Suprapubic skin (tissue), 4 donors: ENCODE measurements at regions not wholly inside any gene's neighbourhood (a gene's known extent, or its start where the extent isn't known, plus 50 kb on each side); places are given as distances from the start of the nearest gene placed in this dataset.

Source experiments
- EP300 ChIP-seq: sonication (generic); formaldehyde crosslinking; IDR thresholded peaks from one replicate; pipeline ENCODE4 v1.6.1; 2017; ENCODE audit warnings: antibody characterized with exemption
- POLR2A ChIP-seq, 2 donors: fragments of 450-650 bp; IDR thresholded peaks; one replicate each; pipeline ENCODE4 v1.6.1; 2017; ENCODE audit warnings: antibody characterized with exemption in 2 of 2, mild to moderate bottlenecking in 2 of 2, moderate library complexity in 2 of 2
- POLR2AphosphoS5 ChIP-seq, 3 donors: sonication (generic); formaldehyde crosslinking; IDR thresholded peaks; one replicate each; pipeline ENCODE4 v1.6.1; 2017; ENCODE audit warnings: antibody characterized with exemption in 3 of 3
- TF ChIP-seq, protein P1 (sequence below), 2 donors: fragments of 200-600 bp in 1 of 2; fragments of 450-650 bp in 1 of 2; sonication (generic) in 1 of 2; IDR thresholded peaks; one replicate each; pipeline ENCODE4 v1.5.1; 2016 to 2019; ENCODE audit warnings: antibody characterized with exemption in 2 of 2, mild to moderate bottlenecking in 1 of 2, moderate library complexity in 1 of 2

DNA sequence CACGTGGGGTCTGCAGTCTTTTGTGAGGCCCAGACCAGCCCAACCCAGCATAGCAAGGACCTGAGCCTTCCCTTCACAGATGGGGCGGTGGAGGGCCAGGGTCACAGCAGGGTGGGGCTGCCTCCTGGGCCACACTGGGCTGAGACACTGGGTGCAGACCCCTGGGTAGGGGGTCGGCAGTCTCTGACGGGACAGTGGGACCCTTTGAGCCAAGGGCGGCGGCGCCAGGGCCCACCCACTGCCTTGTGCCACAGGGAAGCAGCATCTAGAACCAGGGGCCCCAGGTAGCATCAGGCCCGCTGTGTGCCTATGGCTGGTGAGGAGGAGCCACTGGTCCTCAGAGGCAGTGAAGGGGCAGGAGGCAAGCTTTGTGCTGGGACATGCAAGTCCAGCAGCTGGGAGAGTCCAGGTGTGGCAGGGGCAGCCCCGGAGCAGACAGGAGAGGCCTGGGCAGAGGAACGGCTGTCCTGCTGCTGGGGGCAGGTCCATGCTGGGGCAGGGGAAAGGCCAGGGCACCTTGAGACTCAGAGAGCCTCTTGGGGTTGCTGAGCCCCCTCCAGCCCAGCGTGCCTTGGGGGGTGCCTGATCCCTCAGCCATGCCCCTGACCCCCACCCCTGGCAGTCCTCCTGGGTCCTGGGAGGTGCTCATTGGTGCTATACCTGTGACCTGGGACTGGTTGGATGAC is 131.3 kb upstream of the NKX1-1 start:
- no peak for TF ChIP-seq POLR2AphosphoS5 (IDR thresholded peaks at IDR 0.05)
- TF ChIP-seq, protein P1, sequence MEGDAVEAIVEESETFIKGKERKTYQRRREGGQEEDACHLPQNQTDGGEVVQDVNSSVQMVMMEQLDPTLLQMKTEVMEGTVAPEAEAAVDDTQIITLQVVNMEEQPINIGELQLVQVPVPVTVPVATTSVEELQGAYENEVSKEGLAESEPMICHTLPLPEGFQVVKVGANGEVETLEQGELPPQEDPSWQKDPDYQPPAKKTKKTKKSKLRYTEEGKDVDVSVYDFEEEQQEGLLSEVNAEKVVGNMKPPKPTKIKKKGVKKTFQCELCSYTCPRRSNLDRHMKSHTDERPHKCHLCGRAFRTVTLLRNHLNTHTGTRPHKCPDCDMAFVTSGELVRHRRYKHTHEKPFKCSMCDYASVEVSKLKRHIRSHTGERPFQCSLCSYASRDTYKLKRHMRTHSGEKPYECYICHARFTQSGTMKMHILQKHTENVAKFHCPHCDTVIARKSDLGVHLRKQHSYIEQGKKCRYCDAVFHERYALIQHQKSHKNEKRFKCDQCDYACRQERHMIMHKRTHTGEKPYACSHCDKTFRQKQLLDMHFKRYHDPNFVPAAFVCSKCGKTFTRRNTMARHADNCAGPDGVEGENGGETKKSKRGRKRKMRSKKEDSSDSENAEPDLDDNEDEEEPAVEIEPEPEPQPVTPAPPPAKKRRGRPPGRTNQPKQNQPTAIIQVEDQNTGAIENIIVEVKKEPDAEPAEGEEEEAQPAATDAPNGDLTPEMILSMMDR (IDR thresholded peaks at IDR 0.05) = no peak
- no peak for TF ChIP-seq POLR2A (IDR thresholded peaks at IDR 0.05)
- no peak for TF ChIP-seq EP300
